ENCODE measurements at regions not wholly inside any gene's neighbourhood (a gene's known extent, or its start where the extent isn't known, plus 50 kb on each side); places are given as distances from the start of the nearest gene placed in this dataset.

- TF ChIP-seq MAFK (IDR thresholded peaks at IDR 0.05; ENCODE audit: partially characterized antibody): no peak
- no peak for TF ChIP-seq CTCF (IDR thresholded peaks at IDR 0.05)
- no peak for TF ChIP-seq ATOH8 (CRISPR knock-in tag; IDR thresholded peaks at IDR 0.05; ENCODE audit: low read depth)
Measured at GRCh38 chr9:109992293-109992692, 212.3 kb downstream of the PALM2AKAP2 start (continued).

GRCh38 chr9:109993250-109993978, 213.4 kb downstream of the PALM2AKAP2 start:
- 9% methylated on average over 2 of the region's 2 CpGs for WGBS (ENCODE audit: missing lambda C conversion rate)
- Histone ChIP-seq H3K4me3 (no peak overlapping the region), H3K27ac (no peak overlapping the region), H3K4me2 (no peak overlapping the region), H3K9me3 (no peaks in the 10 kb centered on the region; the same call in 2 of the 3 replicates), H3K4me1 (no peaks in the 10 kb centered on the region)
- no peak for ATAC-seq
- FAIRE-seq: no peak
- ChIA-PET POLR2A (no interaction called here), CTCF (interaction anchor here (0.7 kb wide), 1 partner anchor 9 kb away, joined by 4 read pairs; no protein-coding TSS in a partner anchor)
- no peak for DNase-seq (ENCODE audit: low read depth in 1 of 2, low spot score in 1 of 2)
- TF ChIP-seq USF2 (IDR thresholded peaks at IDR 0.05): peak; percentile 66; the same call in 1 of the 2 replicates
- no peak for TF ChIP-seq GATA3 (IDR thresholded peaks at IDR 0.05; ENCODE audit: borderline replicate concordance)

GRCh38 chr9:109994141-109994540, 213.8 kb downstream of the C9orf152 start:
- no peaks in the 10 kb centered on the region for H3K4me1 ChIP-seq
- FAIRE-seq (no peak), ATAC-seq (no peak), DNase-seq (ENCODE audit: low read depth in 1 of 2, low spot score in 1 of 2) (no peak)
- WGBS (ENCODE audit: missing lambda C conversion rate): 53% methylated on average over 3 of the region's 3 CpGs
- no peak for TF ChIP-seq EP300 (IDR thresholded peaks at IDR 0.05)
- TF ChIP-seq POLR2AphosphoS2 (conservative IDR thresholded peaks at IDR 0.05; ENCODE audit: low read length): no peak
- no peak for TF ChIP-seq BCL3 (IDR thresholded peaks at IDR 0.05)
- TF ChIP-seq ESRRA (IDR thresholded peaks at IDR 0.05; ENCODE audit: borderline replicate concordance, low read length): no peak
- no peak for TF ChIP-seq MAX (IDR thresholded peaks at IDR 0.05)
- no peak for TF ChIP-seq CTCF (IDR thresholded peaks at IDR 0.05)
- no peak for TF ChIP-seq EHF (CRISPR knock-in tag; IDR thresholded peaks at IDR 0.05)
- no peak for TF ChIP-seq CHD4 (IDR thresholded peaks at IDR 0.05; ENCODE audit: borderline replicate concordance)
- TF ChIP-seq PBX3 (IDR thresholded peaks at IDR 0.05): no peak
- no peak for TF ChIP-seq SMC3 (IDR thresholded peaks at IDR 0.05)
- no peak for TF ChIP-seq USF2 (IDR thresholded peaks at IDR 0.05)
- no peak for TF ChIP-seq HDAC2 (IDR thresholded peaks at IDR 0.05)
- no peak for TF ChIP-seq ZNF302 (CRISPR knock-in tag; IDR thresholded peaks at IDR 0.05)
- no peak for TF ChIP-seq HES2 (IDR thresholded peaks at IDR 0.05)
- no peak for TF ChIP-seq CHD2 (IDR thresholded peaks at IDR 0.05; ENCODE audit: low read length, partially characterized antibody)
- TF ChIP-seq EHMT2 (IDR thresholded peaks at IDR 0.05; ENCODE audit: low read depth): no peak
- TF ChIP-seq CEBPB (IDR thresholded peaks at IDR 0.05): no peak
- no peak overlapping the region for H3K4me2 ChIP-seq
- no peak overlapping the region for H3K27ac ChIP-seq
- ChIA-PET POLR2A (no interaction called here), CTCF (no interaction called here)
- H3K4me3 ChIP-seq: no peak overlapping the region
- no peaks in the 10 kb centered on the region; the same call in 2 of the 3 replicates for H3K9me3 ChIP-seq

Measured in A549 (cell line).